ENCODE measurements at regions not wholly inside any gene's neighbourhood (a gene's known extent, or its start where the extent isn't known, plus 50 kb on each side); places are given as distances from the start of the nearest gene placed in this dataset.
A peak's percentile ranks its signal among the peaks of the same experiment; 100 is the strongest.

DNA sequence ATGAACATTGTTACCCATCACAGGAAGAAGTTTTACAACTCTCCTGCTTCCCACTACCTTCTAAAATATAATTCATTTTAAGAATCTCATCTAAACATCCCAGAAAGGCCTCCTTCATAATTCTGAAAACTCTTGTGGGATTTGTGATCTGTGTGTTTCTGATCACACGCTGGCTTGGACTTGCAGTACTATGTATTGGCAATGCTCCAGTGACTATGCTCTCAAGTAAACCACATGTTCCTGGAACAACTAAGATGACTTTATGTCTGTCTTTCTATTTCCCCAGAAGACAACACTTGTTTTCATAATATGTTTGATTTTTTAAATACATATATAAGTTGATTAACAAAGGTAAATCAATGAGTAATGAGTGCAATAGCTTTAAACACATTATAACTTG is 376.6 kb upstream of the NETO1 start:
- DNase-seq (ENCODE audit: low spot score) = no peak

- DNase-seq (ENCODE audit: low spot score) = no peak
These were observed 373.1 kb upstream of the NETO1 start for GRCh38 chr18:73240899-73241298.

GRCh38 chr18:73235921-73236320 is 368.1 kb upstream of the NETO1 start:
- DNase-seq (ENCODE audit: low spot score) = no peak

DNA sequence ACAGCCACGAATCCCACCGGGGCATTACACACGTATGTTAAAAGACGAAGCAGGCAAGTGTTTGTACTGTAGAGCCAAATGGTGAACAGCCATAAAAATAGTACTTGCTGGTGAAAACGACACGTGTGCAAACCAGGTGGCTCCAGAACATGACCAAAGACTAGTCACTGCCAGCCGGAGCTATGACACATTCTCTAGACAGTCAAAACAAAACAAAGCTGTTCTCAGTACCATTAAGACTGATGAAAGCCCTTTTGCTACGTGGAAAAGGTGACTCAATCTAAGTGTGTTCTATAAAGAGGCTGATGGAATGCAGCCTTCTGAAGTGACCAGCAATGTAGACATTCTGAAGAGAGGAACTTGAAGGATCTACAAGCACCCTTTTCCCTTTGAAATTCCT is 367.7 kb upstream of the NETO1 start:
- peak; percentile 80 for DNase-seq (ENCODE audit: low spot score)

DNA sequence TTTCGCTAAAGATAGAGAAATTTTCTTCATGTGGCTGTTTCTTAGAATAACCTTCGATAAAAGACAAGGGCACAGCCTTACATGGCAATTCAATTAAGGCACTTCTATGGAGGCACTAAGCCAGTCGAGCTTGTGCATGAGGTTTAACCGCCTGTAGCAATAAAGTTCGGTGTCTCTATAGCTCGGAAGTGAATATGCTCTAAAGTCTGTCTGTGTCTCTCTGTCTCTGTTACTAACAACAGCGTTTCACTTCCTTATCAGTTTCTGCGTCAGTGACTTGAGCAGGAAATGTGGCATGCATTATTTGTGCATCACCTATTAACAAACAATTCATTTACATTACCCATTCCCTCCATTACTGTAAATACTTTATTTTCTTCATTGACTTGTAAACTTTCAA is 365.1 kb upstream of the NETO1 start:
- DNase-seq (ENCODE audit: low spot score) = no peak

DNA sequence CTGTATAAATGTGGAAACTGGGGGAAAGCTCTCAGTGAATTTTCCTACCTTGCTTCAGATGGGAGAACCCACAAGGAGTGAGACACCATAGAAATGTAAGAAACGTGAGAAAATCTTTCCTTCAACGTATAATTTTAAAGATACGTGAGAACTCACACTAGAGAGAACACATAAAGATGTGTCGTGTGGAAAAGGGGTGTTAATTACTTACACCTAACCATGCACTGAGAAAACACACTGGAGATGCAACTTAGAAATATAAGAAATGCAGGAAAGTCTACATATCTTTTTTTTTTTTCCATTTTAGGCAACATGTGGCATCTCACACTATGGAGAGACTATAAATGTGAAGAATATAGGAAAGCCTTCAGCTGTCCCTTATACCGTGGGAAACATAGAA is 352.9 kb upstream of the NETO1 start:
- DNase-seq (ENCODE audit: low spot score) = no peak

GRCh38 chr18:73218293-73218692 is 350.5 kb upstream of the NETO1 start:
- DNase-seq (ENCODE audit: low spot score) = no peak

DNA sequence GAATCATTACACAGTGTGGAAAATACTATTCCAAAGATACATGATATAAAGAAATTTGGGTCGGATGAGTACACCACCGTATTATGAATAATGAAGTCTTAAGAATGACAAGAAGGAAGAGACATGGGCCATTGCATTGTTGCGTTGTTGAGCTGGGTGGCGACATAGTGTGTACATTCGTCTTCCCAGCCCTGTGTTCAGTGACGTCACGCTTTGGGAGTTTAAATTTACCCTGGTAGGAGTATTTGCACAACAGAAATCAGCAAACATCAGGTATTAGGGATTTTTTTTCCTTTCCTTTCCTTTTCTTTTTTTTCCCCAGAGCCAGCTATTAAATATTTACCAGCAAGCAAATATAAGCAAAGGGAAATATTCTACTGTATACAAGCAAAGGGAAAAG is 347.2 kb upstream of the NETO1 start:
- DNase-seq (ENCODE audit: low spot score) = no peak

DNA sequence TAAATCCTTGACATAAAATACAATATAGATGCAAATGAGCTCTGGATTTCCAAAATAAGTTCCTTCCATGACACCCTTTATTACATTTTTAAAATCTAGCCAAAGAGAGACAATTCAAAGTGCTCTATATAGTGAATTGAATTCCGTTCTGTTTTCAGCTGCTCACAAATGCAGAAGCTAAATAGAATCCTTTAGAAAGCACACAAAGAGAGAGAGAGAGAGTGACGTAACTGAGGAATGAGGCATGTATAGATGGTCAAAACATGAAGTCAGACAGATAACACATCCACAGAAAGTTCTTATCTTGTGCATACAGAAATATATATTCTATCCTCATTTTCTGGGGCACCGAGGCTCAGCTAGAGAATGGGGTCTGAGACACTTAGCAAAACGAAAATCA is 344.7 kb upstream of the NETO1 start:
- no peak for DNase-seq (ENCODE audit: low spot score)

GRCh38 chr18:73201940-73202339 is 334.2 kb upstream of the NETO1 start:
- no peak for DNase-seq (ENCODE audit: low spot score)

DNA sequence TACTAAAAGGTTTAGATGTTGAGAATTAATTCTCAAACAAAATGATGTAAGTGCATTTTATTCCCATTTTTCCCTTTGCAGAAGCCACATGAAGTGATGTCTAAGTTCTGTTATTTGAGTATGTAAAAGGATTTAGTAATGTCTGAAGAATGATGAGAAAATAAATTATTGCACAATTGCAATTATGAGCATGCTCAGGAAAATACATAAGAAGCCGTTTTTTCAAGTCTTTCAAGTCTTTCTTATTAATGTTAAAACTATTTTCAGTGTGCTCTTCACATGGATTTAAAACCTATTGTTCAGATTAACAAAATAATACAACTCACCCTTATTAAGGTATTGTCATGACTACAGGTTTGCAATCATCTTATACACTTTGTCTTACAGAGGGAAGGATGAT is 331.4 kb upstream of the NETO1 start:
- DNase-seq (ENCODE audit: low spot score) = no peak

DNA sequence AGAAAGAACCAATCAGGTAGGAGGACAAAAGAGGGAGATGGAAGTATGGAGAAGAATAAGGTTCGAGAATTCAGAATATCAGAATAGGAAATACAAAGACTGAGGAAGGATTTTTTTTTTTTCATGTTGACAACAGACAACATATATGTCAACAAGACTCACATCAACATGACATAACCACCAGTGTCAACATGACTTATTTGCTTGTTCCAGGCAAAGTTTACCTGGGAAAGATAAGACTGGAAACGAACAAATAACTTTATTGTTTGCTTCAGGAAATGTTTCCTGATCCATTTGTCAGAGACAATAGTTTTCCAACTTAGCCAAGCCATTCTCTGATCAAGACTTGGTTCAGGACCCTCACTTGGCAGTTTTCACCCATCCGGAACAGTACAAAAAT is 321.9 kb upstream of the NETO1 start:
- no peak for DNase-seq (ENCODE audit: low spot score)

- DNase-seq (ENCODE audit: low spot score) = no peak
These were observed 300.4 kb upstream of the NETO1 start for GRCh38 chr18:73168236-73168635.

DNA sequence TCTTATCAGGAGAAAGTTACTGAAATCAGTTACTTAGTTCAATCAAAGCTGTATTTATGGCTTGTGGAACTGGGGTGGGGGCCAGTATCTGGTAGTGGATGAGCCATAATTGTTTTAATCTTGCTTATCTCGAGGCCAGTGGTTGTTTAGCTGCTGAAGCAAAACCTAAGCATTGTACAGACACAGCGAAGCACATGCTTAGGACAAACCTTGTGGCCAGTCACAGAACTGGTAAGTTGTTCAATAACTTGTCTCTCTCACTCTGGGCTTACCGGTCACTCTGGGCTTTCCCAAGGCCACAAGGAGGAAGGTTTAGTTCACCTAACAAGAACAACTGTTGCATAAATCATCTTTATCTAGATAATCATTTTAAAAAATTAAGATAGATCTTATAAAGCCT is 296.6 kb upstream of the NETO1 start:
- no peak for DNase-seq (ENCODE audit: low spot score)

DNA sequence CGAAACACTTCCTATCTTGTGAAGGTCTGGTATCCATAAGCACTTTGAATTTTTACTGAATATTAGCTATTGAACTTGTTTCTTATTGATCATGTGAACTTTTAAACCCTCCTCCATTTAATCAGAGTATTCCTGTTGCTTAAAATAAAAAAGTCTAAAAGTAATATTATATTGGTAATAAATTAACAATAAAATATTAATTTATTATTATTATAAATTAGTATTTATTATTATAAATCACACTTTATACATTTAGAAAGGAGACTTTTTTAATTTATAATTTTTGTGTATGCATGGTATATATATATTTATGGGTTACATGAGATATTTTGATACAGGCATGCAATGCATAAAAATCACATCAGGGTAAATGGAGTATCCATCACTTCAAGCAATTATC is 295.4 kb upstream of the NETO1 start:
- no peak for DNase-seq (ENCODE audit: low spot score)

- DNase-seq (ENCODE audit: low spot score) = no peak
These were observed 288.3 kb upstream of the NETO1 start for GRCh38 chr18:73156117-73156516.

- no peak for DNase-seq (ENCODE audit: low spot score)
These were observed 285.5 kb upstream of the NETO1 start for GRCh38 chr18:73153271-73153670.

- DNase-seq (ENCODE audit: low spot score) = no peak
These were observed 283.3 kb upstream of the NETO1 start for GRCh38 chr18:73151086-73151485.

DNA sequence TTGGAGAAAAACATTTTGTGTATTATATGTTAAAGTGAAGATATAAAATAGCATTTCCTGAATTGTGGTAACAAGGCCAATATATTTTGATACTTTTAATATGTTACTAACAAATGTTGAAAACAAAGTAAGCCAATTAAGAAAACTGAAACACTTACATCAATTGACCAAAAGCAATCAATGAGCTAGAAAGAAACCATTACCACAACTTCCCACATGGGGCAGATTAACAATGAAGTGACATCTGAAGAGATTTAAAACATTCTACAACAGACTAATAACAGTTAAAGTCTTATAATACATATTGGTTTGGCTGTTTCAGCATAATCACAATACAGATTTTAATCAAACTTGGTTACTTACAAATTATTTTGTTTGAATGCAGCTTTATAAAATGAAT is 282.4 kb upstream of the NETO1 start:
- DNase-seq (ENCODE audit: low spot score) = no peak

- no peak for DNase-seq (ENCODE audit: low spot score)
These were observed 279.8 kb upstream of the NETO1 start for GRCh38 chr18:73147590-73147989.

DNA sequence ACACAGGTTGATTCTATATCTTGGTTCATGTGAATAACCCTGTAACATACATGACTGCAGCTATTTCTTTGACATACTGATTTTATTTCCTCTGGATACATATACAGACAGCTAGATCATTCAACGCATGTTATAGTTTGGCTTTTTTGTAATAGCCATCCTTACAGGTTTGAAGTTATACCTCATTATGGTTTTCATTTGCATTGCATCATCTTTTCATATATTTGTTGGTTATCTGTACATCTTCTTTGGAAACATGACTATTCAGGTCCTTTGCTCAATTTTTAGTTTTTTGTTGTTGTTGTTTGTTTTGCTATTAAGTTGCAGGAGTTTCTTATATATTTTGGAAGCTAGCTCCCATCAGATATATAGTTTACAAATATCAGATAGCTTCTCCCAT is 276.2 kb upstream of the NETO1 start:
- no peak for DNase-seq (ENCODE audit: low spot score)

DNA sequence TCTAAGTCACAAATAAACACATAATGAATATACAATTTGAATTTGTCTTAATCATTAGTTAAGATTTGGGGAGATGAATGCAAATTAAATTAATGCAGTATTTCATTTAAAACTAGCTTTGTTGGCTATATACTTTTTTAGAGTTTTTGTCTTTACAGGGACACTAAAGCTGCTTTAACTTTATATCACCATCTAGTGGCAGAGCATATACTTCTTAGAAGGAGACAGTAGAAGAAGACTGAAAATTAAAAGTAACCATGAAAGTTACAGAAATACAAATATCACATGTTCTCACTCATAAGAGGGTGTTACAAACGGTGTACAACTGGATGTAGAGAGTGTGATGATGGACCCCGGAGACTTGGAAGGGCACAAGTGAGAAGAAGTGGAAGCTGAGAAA is 268.3 kb upstream of the NETO1 start:
- DNase-seq (ENCODE audit: low spot score) = no peak

DNA sequence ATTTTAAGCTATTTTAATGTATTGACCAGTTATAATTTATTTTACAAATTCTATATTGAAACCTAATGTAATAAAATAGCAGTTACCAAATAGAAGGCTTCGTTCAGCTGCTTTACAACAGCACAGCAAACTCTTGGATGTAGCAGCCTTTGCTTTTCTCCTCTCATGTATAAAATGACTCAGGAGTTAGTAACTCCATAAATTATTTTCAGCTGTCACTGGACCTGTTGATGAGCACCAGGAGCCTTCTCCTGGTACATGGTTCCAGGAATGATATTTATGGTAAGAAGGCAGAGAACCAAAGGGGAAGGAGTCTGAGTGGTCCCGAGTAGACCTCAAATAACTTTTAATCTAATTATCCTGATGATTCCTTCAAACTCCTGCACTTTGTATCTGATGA is 256.4 kb upstream of the NETO1 start:
- peak; percentile 32 for DNase-seq (ENCODE audit: low spot score)

GRCh38 chr18:73121207-73121606 is 253.4 kb upstream of the NETO1 start:
- no peak for DNase-seq (ENCODE audit: low spot score)

- DNase-seq (ENCODE audit: low spot score) = no peak
These were observed 252.8 kb upstream of the NETO1 start for GRCh38 chr18:73120626-73121025.
